NAMALWA (cell line): ENCODE measurements at regions not wholly inside any gene's neighbourhood (a gene's known extent, or its start where the extent isn't known, plus 50 kb on each side); places are given as distances from the start of the nearest gene placed in this dataset.
A peak's percentile ranks its signal among the peaks of the same experiment; 100 is the strongest.

Experiments
- DNase-seq: peaks from one replicate; pipeline ENCODE4 v3.0.0-alpha.2; 2015; ENCODE audit warnings: low spot score

DNA sequence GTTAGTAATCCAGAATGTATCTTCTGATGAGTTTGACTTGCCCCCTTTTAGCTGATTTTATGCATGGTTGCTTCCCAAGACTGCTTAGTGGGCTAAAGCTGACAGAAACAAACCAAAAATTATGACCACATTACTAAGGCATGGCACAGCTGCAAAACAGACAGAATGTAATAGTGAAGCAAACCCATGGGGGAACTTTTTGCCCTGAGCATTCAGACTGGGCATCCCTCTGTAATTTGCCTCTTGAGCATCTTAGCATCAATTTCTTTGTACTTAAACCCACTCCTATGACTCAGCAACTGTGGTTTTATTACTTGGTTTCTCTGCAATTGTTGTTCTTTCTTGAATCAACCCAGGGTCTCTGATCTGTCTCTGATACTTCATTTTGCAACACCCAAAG, 487.3 kb upstream of the DCC start:
- no peak for DNase-seq

DNA sequence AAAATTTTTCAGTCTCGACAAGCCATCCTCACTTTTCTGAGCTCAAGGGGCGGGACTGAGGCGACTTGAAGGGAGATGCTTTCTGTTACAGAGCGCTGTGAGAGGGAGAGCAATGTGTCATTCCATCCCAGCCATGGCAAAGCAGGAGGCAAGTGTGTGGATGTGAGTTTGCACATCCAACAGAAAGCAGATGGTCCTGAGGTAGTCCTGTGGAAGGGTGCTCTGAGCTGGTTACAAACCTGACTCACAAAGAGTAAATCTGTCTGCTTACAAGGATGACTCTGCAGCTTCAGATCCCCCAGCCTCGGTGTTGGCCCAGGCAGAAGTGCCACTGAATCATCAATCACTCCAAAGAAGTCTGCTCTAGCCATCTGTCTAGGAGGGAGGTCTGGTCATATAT, 482.0 kb upstream of the DCC start:
- DNase-seq = no peak

GRCh38 chr18:51861046-51861445, 479.0 kb upstream of the DCC start:
- DNase-seq = no peak

- no peak for DNase-seq
These were observed 477.8 kb upstream of the DCC start for GRCh38 chr18:51862051-51862715.

- DNase-seq = no peak
These were observed 475.6 kb upstream of the DCC start for GRCh38 chr18:51864219-51864965.

DNA sequence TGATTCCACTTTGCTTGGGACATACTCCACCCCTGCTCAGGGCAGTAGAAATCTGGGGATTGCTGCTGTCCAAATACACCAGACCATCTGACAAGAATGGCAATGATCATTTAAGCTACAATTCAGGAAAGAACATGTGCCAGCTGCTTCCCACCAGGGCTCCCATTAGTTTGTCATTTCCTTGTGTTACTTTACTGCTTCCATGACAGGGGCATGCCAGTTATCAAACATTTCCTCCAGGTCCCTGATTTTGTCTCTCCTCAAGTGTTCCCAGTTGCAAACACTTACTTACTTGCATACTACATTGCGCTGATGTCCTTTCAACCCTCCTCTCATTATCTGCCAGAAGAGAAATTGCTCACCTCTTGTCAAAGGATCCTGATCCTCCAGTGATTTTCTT, 474.5 kb upstream of the DCC start:
- DNase-seq = no peak

GRCh38 chr18:51867767-51868166, 472.2 kb upstream of the DCC start:
- peak; percentile 28 for DNase-seq

GRCh38 chr18:51878724-51879123, 461.3 kb upstream of the DCC start:
- DNase-seq = no peak

GRCh38 chr18:51879329-51879728, 460.7 kb upstream of the DCC start:
- no peak for DNase-seq

DNA sequence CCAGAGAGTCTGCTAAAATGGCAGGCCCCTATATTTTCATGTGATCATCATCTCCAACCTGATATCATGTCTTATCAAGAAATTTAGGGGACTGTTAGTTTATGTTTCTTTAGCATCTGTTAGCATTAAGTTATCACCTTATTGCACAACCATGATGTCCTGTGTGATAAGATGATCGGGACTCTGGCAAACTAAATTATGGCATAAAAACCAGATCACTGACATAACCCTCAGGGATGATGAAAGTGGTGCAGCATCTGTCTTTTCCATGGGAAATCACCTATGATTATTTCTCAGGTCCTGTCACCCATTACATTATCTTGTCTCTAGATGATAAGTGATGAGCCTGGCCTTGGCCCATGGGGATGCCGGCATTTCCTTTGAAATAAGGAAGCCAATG, 458.6 kb upstream of the DCC start:
- DNase-seq = no peak

DNA sequence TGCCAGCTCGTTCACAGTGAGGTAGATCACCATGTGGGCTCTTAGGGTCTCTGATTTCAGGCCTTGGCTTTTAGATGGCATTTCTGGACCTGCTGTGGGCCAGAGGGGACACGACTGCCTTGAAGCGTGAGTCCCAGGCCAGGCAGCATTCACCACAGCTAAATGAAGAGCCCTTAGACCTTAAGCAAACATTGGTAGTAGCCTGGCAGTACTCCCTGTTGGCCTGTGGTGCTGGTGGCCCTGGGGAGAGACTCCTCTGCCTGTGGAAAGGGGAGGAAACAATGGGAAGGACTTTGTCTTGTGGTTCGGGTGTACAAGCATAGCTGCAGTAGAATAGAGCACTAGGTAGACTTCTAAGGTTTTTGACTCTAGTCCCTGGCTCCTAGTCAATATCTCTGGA, 456.0 kb upstream of the DCC start:
- no peak for DNase-seq

DNA sequence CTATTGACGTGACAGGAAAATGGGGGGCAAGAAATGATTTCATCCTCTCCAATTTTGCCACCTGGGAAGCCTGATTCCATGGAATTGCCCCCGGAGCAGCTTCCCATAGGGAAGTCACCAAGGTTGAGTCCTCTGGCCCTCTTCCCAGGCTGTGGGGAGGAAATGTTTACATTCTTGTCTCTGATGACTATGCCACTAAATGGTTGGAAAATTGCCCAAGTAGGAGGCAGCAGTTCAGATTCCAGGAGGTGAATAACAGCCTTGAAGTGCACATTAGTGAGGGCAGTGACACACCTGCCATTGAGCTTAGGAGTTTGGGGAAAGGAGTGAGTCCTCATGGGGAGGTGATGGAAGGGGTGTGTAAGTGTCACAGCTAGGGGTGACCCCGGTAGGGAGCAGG, 449.2 kb upstream of the DCC start:
- DNase-seq = no peak

- no peak for DNase-seq
These were observed 448.1 kb upstream of the DCC start for GRCh38 chr18:51891876-51892275.

GRCh38 chr18:51897884-51898283, 442.1 kb upstream of the DCC start:
- DNase-seq = no peak

DNA sequence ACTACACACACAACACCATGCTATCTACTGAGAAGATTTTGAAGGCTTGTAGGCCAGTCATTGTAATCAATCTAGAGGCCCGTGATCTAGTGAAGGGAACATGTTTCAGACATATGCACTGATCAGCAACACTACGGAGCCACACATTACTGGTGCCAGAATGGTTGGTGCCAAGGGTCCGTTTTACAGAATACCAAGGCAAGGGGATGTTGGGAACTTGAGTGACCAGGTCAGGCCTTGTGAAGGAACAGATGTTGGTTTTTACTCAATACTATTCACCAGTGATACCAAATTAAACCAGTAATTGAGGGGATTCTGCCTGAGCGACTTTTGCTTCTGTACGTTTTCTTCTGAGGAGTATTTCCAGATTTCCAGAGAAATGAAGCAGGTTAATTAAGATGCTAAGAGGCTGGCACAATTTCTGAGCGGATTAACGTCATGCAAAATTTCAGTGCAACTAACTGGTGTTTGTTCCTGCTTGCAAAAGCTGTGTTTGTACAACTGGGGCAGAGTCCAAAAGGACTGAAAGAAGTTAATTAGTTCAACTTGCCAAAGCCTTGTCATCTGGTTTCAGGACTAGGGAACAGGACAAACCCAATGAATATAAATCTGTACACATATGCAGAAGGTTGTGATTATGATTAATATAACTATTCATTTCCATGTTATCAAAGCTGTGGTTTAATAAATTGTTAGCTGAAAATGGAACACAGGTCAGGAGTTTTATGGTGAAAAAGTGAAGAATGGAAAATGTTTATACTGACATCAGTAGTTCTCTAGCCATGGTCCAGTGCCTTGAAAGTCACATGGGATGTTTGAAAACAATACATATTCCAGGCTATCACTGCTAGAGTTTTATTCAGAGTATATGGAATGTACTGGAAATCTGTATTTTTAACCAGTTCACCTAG, 432.1 kb upstream of the DCC start:
- no peak for DNase-seq

DNA sequence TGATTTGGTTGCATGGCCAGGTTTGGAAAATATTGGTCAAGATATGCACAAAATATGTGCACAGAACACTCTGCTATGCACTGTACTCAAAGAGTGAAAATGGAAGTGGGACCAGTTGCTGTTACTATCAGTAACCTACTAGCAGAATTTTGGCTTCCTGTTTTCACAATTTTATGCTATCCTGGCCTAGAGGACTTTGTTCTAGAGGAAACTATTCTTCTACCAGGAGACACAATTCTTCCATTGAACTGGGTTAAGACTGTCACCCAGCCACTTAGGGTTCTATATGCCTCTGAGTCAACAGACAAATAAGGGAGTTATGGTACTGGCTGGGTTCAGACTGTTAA, 431.4 kb upstream of the DCC start:
- no peak for DNase-seq

DNA sequence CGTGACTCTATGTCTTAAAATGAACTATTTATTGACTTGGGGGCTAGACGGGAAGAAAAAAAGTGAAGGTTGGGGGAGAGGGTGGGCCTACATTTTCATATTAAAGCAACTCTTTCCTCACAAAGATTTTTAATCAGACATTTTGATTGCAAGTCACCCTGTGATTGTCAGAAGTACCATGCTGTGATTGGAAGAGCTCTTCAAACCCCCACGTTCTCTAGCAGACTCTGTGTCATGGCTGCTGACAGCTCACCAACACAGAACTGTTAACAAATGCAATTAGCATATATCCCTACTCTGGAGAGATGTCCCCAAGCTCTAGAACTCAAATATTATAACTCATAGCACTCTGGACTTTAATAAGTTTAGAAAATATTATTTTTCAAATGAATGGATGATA, 428.4 kb upstream of the DCC start:
- DNase-seq = no peak

- DNase-seq = no peak
These were observed 427.6 kb upstream of the DCC start for GRCh38 chr18:51912381-51912780.

- DNase-seq = no peak
These were observed 424.8 kb upstream of the DCC start for GRCh38 chr18:51915176-51915575.

DNA sequence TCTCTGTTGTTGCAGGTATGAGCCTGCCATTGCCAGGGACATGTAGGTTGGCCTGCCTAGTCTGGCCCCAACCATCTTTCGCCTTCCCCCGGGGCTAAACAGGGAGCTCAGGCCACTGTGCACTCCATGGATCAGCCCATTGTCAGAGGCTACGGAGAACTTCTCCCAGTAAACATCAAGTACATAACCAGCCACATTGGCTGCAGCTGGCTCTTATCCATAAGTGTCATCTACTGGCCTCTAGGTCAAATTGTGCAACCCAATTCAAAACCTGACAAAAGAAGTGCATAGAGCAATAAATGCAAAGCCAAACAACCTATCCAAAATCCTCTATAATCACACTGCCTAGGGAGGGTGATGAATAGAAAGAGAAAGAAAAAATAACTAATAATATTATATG, 418.1 kb upstream of the DCC start:
- DNase-seq = no peak

DNA sequence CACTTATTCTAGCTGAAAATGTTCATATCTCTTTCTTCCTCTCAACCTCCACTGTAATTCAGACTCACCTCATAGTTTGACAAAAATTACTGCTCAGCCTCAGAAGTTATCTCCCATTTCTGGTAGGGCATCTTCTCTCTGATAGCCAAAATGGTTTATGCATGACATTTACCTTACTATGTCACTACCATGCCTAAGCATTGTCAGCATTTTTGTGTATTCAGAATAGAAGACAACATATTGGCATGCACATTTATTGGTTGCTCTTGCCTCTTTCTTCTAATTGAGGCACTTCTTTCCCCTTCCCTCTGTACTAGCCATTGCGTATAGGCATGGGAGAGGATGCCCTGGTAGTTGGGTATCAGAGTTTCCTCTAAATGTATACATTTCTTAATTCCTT, 406.1 kb upstream of the DCC start:
- DNase-seq = no peak

- no peak for DNase-seq
These were observed 403.9 kb upstream of the DCC start for GRCh38 chr18:51936115-51936514.

GRCh38 chr18:51941999-51942398, 398.0 kb upstream of the DCC start:
- DNase-seq = no peak
